Right lobe of liver (tissue), 6 donors: ENCODE measurements at regions not wholly inside any gene's neighbourhood (a gene's known extent, or its start where the extent isn't known, plus 50 kb on each side); places are given as distances from the start of the nearest gene placed in this dataset.

ENCODE experiments used
- ATAC-seq, 4 donors: fragments of 200-7000 bp; cut with Tn5 transposase; one replicate each; pipeline ENCODE4 v1.9.1; 2020; ENCODE audit warnings: mild to moderate bottlenecking in 4 of 4, moderate library complexity in 4 of 4
- DNase-seq, 3 donors: peaks; one replicate each; pipeline ENCODE4 v3.0.0-alpha.2; 2020
- H3K27ac ChIP-seq, 3 donors: fragments of 200-600 bp; one replicate each; pipeline ENCODE4 v1.8.0; 2022
- H3K27me3 ChIP-seq, 2 donors: fragments of 200-600 bp; one replicate each; pipeline ENCODE4 v1.8.0; 2022
- H3K36me3 ChIP-seq, 4 donors: fragments of 200-600 bp; sonication (generic) in 1 of 4; one replicate each; pipeline versions ENCODE4 v1.5.1 to v1.8.0; 2017 to 2022; ENCODE audit warnings: control low read depth in 1 of 4
- H3K4me1 ChIP-seq, 4 donors: fragments of 200-600 bp; sonication (generic) in 1 of 4; one replicate each; pipeline versions ENCODE4 v1.5.1 to v1.8.0; 2017 to 2022; ENCODE audit warnings: control low read depth in 1 of 4
- H3K4me3 ChIP-seq, 3 donors: fragments of 200-600 bp; one replicate each; pipeline ENCODE4 v1.8.0; 2022
- H3K9me3 ChIP-seq, 4 donors: fragments of 200-600 bp; sonication (generic) in 1 of 4; one replicate each; pipeline versions ENCODE4 v1.5.1 to v1.8.0; 2017 to 2022; ENCODE audit warnings: control low read depth in 1 of 4
- POLR2A ChIP-seq: fragments of 450-650 bp; IDR thresholded peaks from one replicate; pipeline ENCODE4 v1.6.1; 2017; ENCODE audit warnings: antibody characterized with exemption, mild to moderate bottlenecking
- WGBS: methylation state at CpG from one replicate; pipeline ENCODE4 v1.1.6; 2018; ENCODE audit warnings: low coverage, low lambda C conversion rate; ENCODE audit not compliant: insufficient coverage; ENCODE audit errors: missing lambda C conversion rate; 5-methylcytosine and 5-hydroxymethylcytosine counted together
- intact Hi-C, 2 donors: fragments of 100-400 bp; cut with DNase I; formaldehyde crosslinking; loops; one replicate each; pipeline versions ENCODE4 v1.11.2 to v1.14.1; 2022
- TF ChIP-seq, protein P1 (sequence below), 4 donors: fragments of 200-600 bp in 3 of 4; fragments of 450-650 bp in 1 of 4; IDR thresholded peaks; one replicate each; pipeline versions ENCODE4 v1.5.1 to v1.8.0; 2016 to 2022; ENCODE audit warnings: antibody characterized with exemption in 4 of 4, mild to moderate bottlenecking in 2 of 4
- donor health status: DM: no; HTN: yes; CAD: no.
- donor health status: DM: no; HTN: no; CAD: no.
- donor health status: DM: no; HTN: no; CAD: no.
- donor health status: DM: no; HTN: yes; CAD: no.
- donor health status: DM: no; HTN: yes; CAD: no.

DNA sequence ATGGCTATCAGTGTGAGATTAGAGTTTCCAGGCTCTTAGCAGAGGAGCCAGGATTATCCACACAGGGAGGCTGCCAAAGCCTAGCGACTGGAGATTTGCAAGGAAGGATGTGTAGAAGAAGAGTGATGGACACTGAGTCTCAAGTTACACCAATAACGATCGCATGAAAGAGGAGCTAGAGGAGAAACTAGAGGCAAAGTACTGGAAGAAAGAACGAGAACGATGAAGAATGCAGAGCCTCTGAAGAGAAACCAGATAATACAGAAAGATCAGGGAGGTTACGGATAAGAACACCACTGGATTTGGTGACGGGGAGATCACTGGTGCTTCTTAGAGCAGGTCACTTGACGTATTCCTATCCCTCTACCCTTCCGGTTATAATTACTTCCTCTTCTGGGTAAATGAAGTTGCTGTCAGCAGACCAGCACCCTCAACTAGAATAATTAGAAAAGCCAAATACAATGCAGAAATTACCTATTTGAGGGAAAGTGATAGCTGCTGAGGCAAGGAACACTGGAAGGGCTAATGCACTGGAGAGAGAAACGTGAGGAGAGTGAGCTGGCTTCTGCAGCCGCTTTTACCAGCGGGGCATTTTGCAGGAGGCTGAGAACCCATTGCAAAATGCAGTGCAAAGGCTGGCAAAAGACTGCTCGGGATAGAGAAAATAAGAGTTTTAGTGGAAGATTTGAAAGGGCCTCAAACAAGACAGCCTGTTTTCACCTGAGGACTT lies 93.1 kb upstream of the HIF1A start:
- Histone ChIP-seq H3K4me3 (no peak overlapping the region), H3K27ac (no peak overlapping the region), H3K36me3 (no peaks in the 10 kb centered on the region), H3K4me1 (peaks cover 0 to 20% (median 0%) of the 10 kb centered on the region in 4 donors), H3K27me3 (no peaks in the 10 kb centered on the region), H3K9me3 (no peaks in the 10 kb centered on the region)
- no peak for TF ChIP-seq POLR2A
- TF ChIP-seq, protein P1, sequence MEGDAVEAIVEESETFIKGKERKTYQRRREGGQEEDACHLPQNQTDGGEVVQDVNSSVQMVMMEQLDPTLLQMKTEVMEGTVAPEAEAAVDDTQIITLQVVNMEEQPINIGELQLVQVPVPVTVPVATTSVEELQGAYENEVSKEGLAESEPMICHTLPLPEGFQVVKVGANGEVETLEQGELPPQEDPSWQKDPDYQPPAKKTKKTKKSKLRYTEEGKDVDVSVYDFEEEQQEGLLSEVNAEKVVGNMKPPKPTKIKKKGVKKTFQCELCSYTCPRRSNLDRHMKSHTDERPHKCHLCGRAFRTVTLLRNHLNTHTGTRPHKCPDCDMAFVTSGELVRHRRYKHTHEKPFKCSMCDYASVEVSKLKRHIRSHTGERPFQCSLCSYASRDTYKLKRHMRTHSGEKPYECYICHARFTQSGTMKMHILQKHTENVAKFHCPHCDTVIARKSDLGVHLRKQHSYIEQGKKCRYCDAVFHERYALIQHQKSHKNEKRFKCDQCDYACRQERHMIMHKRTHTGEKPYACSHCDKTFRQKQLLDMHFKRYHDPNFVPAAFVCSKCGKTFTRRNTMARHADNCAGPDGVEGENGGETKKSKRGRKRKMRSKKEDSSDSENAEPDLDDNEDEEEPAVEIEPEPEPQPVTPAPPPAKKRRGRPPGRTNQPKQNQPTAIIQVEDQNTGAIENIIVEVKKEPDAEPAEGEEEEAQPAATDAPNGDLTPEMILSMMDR (IDR thresholded peaks at IDR 0.05): no peak
- intact Hi-C loops: no loop called here
- no peak for DNase-seq
- ATAC-seq: peak; percentile 13 to 55 (median 36)
- 48% methylated on average over 13 of the region's 13 CpGs for WGBS

DNA sequence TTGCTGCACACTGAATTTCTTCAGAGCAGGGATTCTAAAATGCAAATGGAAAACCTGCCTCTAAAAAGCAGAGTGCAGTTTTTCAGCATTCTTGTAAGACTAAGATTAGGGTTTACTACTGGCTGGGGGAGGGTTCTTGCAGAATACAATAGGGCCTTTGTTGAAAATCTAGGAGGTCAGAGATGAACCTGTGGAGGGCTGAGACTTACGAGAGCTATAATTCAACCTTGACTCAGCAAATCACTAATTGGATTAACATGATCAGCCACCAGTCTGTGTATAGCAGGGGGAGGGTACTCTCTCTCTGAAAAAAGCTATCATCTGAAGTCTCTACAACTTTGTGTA lies 92.6 kb upstream of the HIF1A start:
- TF ChIP-seq, protein P1 (IDR thresholded peaks at IDR 0.05): no peak
- no peak for TF ChIP-seq POLR2A
- DNase-seq (no peak), ATAC-seq (no peak)
- Histone ChIP-seq H3K4me1 (peaks cover 0 to 21% (median 0%) of the 10 kb centered on the region in 4 donors), H3K36me3 (no peaks in the 10 kb centered on the region), H3K27me3 (no peaks in the 10 kb centered on the region), H3K27ac (no peak overlapping the region), H3K9me3 (no peaks in the 10 kb centered on the region), H3K4me3 (no peak overlapping the region)
- WGBS: 67% methylated on average over 1 of the region's 1 CpG
- intact Hi-C loops: no loop called here

DNA sequence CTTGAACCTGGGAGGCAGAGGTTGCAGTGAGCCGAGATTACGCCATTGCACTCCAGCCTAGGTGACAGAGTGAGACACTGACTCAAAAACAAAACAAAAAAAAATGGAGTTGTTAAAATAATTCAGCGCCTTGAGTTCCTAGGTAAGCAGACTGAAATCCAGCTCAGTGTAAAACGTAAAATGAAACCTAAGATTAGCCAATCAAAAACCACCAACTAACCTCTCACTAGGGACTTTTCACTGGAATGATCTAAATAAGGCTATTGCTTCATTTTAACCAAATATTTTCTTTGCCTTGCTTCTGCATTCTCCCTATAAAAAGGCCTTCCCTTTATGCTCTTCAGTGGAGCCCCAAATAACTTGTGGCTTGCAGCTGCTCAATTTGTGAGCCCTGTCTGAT lies 91.6 kb upstream of the HIF1A start:
- Histone ChIP-seq H3K4me1 (peaks cover 0 to 32% (median 3%) of the 10 kb centered on the region in 4 donors), H3K36me3 (no peaks in the 10 kb centered on the region), H3K27me3 (no peaks in the 10 kb centered on the region), H3K9me3 (no peaks in the 10 kb centered on the region), H3K4me3 (no peak overlapping the region), H3K27ac (peak overlapping the region in 1 of 3 donors; percentile 30)
- 56% methylated on average over 4 of the region's 4 CpGs for WGBS
- intact Hi-C loops: no loop called here
- TF ChIP-seq, protein P1 (IDR thresholded peaks at IDR 0.05): no peak
- TF ChIP-seq POLR2A: no peak
- ATAC-seq (peak; percentile 30 to 65 (median 62)), DNase-seq (no peak)

- no peak overlapping the region for H3K27ac ChIP-seq
- no peak for ATAC-seq
- 75% methylated on average over 2 of the region's 7 CpGs for WGBS
Observed at GRCh38 chr14:61607570-61608244, 87.6 kb upstream of the HIF1A start.

More at GRCh38 chr14:61607570-61608244, 87.6 kb upstream of the HIF1A start:
- H3K4me3 ChIP-seq: no peak overlapping the region
- no peaks in the 10 kb centered on the region for H3K27me3 ChIP-seq
- peaks cover 0 to 38% (median 5%) of the 10 kb centered on the region in 4 donors for H3K4me1 ChIP-seq
- H3K36me3 ChIP-seq: no peaks in the 10 kb centered on the region
- intact Hi-C loops: no loop called here
- no peaks in the 10 kb centered on the region for H3K9me3 ChIP-seq
- no peak for DNase-seq
- no peak for TF ChIP-seq POLR2A
- TF ChIP-seq, protein P1 (IDR thresholded peaks at IDR 0.05): no peak
